HG02588 (cell line): ENCODE measurements at regions not wholly inside any gene's neighbourhood (a gene's known extent, or its start where the extent isn't known, plus 50 kb on each side); places are given as distances from the start of the nearest gene placed in this dataset.
"Not testable (repeated sequence)": the region's sequence is repeated elsewhere in the genome, so short reads cannot be mapped to it uniquely, and the experiment has no call there.

ENCODE experiments used
- ATAC-seq: cut with Tn5 transposase; IDR thresholded peaks from one replicate; pipeline ENCODE4 v1.9.1; 2021; ENCODE audit warnings: mild to moderate bottlenecking, moderate library complexity; ENCODE audit not compliant: unreplicated experiment

GRCh38 chrX:76774912-76775311 lies 347.4 kb downstream of the MAGEE1 start:
- not testable (repeated sequence) for ATAC-seq

- no peak for ATAC-seq
These were observed 368.8 kb downstream of the MAGEE1 start for GRCh38 chrX:76796311-76796710.

- no peak for ATAC-seq
These were observed 375.2 kb downstream of the MAGEE1 start for GRCh38 chrX:76802708-76803107.

GRCh38 chrX:76815754-76816153 lies 388.2 kb downstream of the MAGEE1 start:
- no peak for ATAC-seq

DNA sequence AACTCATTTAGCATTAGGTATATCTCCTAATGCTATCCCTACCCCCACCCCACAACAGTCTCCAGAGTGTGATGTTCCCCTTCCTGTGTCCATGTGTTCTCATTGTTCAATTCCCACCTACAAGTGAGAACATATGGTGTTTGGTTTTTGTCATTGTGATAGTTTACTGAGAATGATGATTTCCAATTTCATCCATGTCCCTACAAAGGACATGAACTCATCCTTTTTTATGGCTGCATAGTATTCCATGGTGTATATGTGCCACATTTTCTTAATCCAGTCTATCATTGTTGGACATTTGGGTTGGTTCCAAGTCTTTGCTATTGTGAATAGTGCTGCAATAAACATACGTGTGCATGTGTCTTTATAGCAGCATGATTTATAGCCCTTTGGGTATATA lies 389.8 kb downstream of the MAGEE1 start:
- not testable (repeated sequence) for ATAC-seq

DNA sequence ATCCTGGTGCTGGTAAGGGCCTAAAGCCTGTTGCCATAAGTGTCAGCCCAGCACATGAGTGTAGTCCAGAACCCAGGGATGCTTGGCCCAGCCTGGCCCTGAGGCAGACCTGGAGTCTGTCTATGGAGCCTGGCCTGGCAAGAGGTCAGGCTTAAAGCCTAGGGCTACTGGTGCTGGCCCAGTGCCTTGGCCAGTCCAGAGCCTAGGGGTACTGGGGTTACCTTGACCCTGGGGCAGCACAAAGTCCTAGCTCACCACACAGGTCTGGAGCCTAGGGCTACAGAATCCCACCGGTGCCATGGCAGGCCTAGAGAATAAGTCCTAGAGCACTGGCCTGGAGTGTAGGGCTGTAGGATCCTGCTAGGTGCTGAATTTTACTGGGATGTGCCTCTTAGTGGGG lies 393.8 kb downstream of the MAGEE1 start:
- no peak for ATAC-seq

DNA sequence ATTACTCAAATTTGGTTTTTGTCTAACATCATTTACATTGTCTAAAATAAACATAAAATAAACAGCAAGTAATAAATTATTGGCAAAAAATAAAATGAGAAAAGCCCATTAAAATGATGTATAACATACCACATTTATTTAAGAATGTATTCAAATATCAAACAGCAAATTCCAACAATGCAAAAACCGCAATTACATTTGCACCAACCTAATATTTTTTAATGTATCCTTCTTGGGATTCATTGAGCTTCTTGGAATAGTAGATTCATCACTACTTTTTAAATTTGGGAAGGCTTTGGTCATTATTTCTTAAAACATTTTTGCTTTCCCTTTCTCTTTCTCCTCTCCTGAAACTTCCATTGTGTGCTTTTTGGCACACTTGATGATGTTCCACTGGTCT lies 400.2 kb downstream of the MAGEE1 start:
- ATAC-seq, result no peak

GRCh38 chrX:76840902-76841301 lies 413.4 kb downstream of the MAGEE1 start:
- not testable (repeated sequence) for ATAC-seq

DNA sequence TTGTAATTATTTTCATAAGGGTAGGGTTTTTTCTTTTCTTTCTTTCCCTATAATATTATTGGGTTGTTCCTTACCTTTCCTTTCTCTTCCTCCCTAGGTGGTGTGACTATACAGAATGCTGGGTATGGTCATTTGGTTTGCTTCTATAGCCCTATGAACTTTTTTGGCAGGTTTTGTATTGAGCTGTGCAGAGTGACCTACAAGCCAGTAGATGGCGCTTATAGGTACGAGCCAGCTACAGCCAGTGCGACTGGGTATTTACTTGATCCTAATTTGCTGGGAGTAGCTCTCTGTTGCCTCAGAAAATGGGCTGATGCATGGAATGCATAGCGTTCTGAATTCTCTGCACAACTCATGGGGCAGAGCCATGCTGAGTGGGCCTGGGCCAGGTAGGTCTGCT lies 423.3 kb downstream of the MAGEE1 start:
- ATAC-seq, result no peak

DNA sequence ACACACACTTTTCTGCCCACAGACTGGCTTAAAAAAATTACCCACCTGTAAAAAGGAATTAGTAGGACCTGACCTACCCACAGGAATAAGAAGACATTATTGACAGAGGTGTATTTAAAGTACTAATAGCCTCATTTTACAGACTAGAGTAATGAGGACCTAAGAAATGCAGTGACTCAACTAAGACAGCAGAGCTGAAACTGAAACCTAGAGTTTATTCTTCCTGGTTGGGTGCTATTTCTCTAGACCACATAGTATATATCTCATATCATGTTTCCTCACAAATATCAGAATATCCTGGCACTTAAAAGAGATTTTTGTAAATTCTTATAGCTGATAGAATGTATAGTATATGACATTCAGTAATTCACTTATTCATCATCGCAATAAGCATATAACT lies 435.0 kb downstream of the MAGEE1 start:
- ATAC-seq, result no peak

DNA sequence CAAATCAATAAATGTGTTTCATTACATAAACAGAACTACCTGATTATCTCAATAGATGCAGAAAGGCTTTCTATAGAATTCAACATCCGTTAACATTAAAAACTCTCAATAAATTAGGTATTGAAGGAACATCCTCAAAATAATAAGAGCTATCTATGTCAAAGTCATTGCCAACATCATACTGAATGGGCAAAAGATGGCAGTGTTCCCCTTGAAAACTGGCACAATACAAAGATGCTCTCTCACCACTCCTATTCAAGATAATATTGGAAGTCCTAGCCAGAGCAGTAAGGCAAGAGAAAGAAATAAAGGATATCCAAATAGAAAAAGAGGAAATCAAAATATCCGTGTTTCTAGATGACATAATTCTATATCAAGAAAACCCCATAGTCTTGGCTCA lies 466.4 kb downstream of the MAGEE1 start:
- no peak for ATAC-seq

DNA sequence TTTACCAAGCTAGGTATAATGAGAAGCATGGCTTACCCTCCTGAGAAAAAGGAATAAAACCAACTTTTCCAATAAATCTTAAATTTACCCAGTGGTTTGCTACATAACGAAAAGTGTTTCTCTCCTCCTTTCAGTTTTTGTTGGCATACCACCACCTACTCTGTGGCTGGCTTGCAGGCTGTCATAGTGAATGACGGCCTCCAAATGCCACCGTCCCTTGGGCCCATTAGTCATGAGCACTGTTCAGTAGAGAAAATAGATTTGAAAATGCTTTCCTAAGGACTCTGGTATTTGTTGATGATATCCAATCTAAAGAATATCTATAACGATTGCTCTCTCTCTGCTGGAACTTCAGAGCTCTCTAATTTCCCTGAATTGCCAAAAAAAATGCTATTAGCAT lies 488.3 kb downstream of the MAGEE1 start:
- ATAC-seq, result no peak

- ATAC-seq, result no peak
These were observed 490.5 kb downstream of the MAGEE1 start for GRCh38 chrX:76918033-76918432.

- no peak for ATAC-seq
These were observed 492.3 kb downstream of the MAGEE1 start for GRCh38 chrX:76919761-76920160.

- no peak for ATAC-seq
These were observed 493.1 kb downstream of the MAGEE1 start for GRCh38 chrX:76920607-76921006.

DNA sequence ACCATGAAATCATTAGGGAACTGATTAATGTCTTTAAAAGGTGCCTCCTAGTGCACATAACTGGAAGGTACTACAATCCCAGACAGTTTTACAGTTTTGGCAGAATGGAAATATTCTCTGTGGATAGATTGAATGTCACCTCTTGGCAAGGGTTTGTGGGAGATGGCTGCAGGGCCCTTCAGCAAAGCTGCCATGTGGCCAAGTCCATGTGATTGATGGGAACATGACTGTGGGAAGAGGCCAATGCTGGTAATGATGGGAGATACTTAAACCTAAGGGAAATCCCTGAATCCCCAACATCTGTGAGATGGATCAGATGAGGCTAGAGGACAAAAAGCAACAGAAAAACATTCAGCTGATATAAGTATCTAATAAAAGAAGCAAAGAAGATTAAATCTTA lies 493.7 kb downstream of the MAGEE1 start:
- ATAC-seq, result no peak

DNA sequence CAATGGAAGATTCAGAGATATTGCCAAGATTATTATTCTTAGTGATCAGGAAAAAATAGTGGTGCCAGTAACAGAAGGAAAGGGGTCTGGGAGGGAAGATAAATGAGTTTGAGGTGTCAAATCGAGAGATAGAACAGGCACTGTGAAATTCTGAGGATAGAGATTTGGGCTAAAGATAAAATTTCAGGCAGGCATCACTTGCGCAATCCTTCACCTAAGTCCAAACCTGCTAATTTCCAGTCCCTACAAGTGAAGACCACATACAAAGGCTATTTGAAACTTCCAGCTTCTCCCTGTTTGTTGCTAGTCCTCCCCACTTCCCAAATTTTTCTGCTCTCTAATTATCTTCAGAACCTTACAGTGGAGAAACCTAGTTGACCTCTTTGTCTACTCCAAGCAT lies 494.6 kb downstream of the MAGEE1 start:
- ATAC-seq, result no peak

- not testable (repeated sequence) for ATAC-seq
These were observed 497.1 kb downstream of the MAGEE1 start for GRCh38 chrX:76924616-76925015.

GRCh38 chrX:76931518-76931917 lies 504.0 kb downstream of the MAGEE1 start:
- ATAC-seq, result no peak

GRCh38 chrX:76957485-76957884 lies 489.7 kb upstream of the FGF16 start:
- no peak for ATAC-seq

- ATAC-seq, result peak; percentile 73
These were observed 475.5 kb upstream of the FGF16 start for GRCh38 chrX:76971393-76972376.

GRCh38 chrX:76977452-76977851 lies 469.7 kb upstream of the FGF16 start:
- ATAC-seq, result no peak

DNA sequence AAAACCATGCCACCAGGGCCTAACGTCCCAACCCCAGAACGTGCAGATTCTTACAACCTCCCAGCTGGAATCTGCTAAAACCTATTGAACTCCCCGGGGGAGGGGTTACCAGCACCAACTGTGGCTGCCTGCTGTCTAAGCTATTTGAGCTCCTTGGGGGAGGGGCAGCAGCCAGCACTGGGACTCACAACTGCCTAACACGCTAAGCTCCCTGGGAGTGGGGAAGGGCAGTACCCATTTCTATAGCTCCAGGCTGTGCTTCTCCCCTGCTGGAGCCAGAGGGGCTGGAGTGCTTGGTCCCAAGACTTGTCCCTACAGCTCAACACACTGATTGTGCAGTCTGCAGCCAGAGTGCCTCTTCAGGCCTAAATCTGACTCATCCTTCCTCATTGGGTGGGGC lies 459.8 kb upstream of the FGF16 start:
- no peak for ATAC-seq
